ENCODE measurements at regions not wholly inside any gene's neighbourhood (a gene's known extent, or its start where the extent isn't known, plus 50 kb on each side); places are given as distances from the start of the nearest gene placed in this dataset.

GRCh38 chr5:18970000-18970399 is 1018.0 kb downstream of the CDH18 start:
- no peak for DNase-seq (ENCODE audit: low read depth)

DNA sequence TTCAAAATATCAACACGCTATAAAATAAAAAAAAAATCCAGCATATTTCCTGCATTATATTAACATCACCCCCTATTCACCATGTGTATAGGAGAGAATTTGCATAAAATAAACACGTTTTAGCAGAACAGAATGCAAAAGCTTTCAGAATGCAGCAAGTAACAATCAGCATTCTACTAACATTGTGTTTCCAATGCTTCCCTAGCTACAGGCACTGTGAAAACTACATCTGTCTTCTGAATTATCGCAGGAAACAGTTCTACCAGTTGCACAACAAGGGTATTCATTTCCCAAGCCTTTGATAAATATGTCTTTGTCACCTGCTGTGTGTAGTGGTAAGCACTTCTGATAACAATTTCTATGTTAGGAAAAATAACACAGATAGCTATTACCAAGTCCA is 1015.8 kb downstream of the CDH18 start:
- no peak for DNase-seq (ENCODE audit: low read depth)

DNA sequence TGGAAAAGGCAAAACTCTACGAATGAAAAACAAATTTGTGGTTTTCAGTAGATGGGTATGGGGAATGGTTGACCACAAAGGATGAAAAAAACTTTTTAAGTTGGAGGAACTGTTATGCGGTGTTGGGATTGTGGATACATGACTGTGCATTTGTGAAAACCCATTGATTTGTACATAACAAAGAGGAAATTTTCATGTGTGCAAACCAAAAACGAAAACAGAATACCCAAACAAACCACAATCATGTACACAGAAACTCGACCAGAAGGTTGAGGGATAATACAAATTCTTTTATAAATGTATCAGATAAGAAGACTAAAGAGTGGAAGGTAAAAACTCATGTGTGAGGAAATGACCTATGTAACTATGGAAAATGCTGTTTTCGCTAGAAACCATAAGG is 1012.4 kb downstream of the CDH18 start:
- no peak for DNase-seq (ENCODE audit: low read depth)

DNA sequence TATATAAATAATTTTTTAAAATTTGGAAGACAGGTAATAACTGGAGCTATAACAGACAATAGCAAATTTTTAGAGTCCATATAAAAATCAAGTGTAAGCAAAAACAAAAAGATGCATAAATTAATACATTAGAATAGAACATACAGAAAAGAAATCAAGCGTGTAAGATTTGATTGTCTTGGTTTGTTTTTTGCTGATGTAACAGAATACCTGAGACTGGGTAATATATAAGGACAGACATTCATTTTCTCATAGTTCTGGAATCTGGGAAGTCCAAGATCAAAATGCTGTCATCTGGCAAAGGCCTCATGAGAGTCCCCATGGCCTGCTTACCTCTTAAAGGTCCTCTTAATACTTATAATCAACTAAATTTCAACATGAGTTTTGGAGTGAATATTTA is 1010.1 kb downstream of the CDH18 start:
- DNase-seq (ENCODE audit: low read depth) = no peak

DNA sequence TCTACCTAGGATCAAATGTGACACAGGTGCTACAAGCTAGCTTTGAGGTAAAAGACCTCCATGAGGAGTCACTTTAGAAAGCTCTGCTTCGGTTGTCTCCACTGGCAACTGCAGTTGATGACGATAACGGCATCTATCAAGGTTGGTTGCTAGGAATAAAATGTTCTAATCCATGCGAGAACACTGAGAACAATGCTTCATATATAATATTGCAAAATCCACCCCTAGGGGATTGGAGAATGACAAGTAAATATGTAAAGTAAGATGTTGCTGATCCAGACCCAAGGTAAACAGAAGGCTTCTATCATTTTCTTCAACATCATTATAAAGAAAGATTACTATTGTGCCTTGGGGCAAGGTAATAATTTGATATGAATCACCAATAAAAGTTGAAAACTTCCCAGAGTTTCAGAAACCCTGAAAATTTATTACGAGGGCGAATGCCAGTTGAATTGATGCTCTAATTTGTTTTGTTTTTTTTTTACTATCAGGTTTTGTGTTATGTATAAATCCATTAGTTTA is 1003.4 kb downstream of the CDH18 start:
- no peak for DNase-seq (ENCODE audit: low read depth)

GRCh38 chr5:18985171-18985758 is 1002.7 kb downstream of the CDH18 start:
- no peak for DNase-seq (ENCODE audit: low read depth)

GRCh38 chr5:18987101-18987500 is 1000.9 kb downstream of the CDH18 start:
- DNase-seq (ENCODE audit: low read depth) = no peak

DNA sequence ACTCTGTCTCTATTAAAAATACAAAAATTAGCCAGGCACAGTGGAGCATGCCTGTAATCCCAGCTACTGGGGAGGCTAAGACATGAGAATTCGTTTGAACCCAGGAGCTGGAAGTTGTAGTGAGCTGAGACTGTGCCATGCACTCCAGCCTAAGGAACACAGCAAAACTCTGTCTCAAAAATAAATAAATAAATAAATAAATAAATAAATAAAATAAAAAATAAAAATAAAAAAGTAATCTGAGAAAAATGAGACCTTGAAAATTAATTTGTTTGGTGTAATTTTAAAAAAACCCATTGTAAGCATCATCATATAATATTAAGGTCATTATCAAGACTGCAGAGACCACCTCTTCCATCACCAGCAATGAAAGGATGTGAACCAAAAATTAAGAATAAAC is 997.1 kb downstream of the CDH18 start:
- no peak for DNase-seq (ENCODE audit: low read depth)

DNA sequence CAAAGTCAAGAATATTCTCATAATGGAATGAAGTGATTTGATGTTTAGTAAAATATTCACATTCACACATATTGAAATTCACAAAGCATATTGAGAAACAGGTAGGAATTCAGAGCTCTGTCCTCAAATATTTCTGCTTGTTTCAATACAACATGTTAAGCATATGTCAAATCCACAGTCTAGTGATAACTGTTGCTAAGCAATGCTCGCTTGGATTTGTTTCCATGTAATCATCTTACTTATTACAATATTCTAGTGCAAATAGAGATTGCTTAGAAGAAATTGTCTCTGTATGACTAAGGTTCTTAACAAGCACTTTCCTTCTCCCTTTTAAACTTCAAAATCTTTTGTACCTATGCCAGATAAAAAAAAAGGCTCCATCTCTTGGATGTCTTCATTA is 995.7 kb downstream of the CDH18 start:
- DNase-seq (ENCODE audit: low read depth) = no peak

GRCh38 chr5:18999478-18999877 is 988.5 kb downstream of the CDH18 start:
- no peak for DNase-seq (ENCODE audit: low read depth)

DNA sequence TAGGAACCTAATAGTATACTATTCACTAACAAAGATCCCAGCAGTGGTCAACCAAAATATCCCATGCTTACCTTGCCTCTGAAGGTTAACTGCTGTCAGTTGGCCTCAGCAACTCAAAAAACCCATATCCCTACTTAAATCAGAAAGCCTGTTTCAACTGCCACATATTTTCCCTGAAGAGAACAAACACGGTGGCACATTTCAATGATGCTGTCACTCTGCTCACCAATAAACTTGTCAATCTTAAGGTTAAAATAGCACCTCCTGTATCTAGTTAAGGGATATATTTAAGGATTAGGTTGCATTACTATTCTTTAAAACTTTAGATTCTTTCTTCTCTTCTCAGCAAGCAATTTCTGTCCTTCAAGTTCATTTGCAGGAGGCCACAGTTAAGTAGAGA is 986.9 kb downstream of the CDH18 start:
- DNase-seq (ENCODE audit: low read depth) = no peak

- no peak for DNase-seq (ENCODE audit: low read depth)
These were observed 986.5 kb downstream of the CDH18 start for GRCh38 chr5:19001539-19001938.

DNA sequence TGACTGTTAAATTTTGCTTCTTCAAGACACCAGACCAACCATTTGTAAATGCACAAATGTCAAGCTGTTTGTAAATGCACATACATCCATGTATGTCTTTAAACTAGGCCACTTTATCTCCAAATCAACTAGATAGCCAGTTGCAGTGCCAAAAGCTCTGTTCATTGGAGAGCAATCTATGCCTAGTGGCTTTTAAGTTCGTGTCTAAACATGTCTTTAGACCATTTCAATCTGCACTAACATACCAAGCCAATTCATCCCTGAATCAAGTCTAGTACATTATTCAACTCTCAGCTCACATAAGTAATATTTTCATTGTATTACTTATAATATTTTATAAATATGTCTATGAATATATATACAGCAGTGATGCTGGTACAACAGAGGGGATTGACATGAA is 985.9 kb downstream of the CDH18 start:
- no peak for DNase-seq (ENCODE audit: low read depth)

GRCh38 chr5:19018822-19019221 is 969.2 kb downstream of the CDH18 start:
- no peak for DNase-seq (ENCODE audit: low read depth)

DNA sequence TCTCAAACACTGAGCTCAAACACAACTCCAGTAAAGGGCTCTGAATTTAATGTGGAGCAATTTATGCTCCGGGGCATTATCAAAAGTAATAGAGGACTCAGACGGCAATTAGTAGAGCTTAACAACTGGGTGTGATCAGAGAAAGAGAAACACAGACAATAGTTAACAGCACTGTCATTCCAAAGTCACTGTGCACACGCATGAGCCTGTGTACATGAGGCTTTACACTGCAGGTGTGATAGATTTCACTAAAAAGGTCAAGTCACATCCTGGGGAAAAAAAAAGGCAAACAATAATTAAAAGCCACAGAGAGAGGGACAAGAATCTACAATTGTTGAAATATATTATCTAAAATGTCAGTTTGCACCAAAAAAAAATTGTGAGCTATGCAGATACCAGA is 956.5 kb downstream of the CDH18 start:
- no peak for DNase-seq (ENCODE audit: low read depth)

- no peak for DNase-seq (ENCODE audit: low read depth)
These were observed 952.2 kb downstream of the CDH18 start for GRCh38 chr5:19035816-19036215.

DNA sequence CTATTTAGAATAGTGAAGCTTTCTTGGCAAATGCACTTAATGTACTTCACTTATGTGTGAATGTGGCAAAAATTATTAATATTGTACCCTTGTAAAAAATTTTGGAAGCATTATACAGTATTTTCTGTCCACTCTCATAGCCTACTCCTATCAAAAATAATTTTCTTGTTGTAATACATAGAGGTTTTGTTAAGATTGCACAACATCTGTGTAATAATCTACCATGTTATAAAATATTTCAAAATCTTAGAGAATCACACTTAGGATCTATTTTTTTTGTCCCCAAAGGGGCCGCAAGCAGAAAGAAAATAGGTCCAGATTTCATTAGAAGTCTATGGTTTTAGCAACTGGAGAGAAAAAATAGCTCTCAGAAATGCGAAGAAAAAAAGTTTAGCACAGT is 945.9 kb downstream of the CDH18 start:
- DNase-seq (ENCODE audit: low read depth) = no peak

DNA sequence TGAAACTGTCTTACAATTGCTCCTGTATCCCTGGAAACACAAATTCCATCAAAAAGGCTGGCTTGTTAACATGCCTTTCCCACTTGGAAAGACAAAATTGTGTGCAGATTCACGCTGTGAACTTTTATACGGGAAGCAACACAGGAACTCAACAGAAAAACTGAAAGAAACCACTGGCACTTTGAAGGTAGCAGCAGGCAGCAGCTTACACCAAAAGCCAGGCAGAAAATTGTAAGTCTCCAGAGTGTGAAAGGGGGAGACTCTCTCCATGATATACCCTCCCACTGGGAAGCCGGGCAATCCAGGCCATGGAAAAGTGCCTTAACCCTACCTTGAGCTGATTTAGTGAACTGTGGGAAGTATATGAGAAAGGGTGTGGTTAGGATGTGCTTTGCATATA is 943.7 kb downstream of the CDH18 start:
- no peak for DNase-seq (ENCODE audit: low read depth)

DNA sequence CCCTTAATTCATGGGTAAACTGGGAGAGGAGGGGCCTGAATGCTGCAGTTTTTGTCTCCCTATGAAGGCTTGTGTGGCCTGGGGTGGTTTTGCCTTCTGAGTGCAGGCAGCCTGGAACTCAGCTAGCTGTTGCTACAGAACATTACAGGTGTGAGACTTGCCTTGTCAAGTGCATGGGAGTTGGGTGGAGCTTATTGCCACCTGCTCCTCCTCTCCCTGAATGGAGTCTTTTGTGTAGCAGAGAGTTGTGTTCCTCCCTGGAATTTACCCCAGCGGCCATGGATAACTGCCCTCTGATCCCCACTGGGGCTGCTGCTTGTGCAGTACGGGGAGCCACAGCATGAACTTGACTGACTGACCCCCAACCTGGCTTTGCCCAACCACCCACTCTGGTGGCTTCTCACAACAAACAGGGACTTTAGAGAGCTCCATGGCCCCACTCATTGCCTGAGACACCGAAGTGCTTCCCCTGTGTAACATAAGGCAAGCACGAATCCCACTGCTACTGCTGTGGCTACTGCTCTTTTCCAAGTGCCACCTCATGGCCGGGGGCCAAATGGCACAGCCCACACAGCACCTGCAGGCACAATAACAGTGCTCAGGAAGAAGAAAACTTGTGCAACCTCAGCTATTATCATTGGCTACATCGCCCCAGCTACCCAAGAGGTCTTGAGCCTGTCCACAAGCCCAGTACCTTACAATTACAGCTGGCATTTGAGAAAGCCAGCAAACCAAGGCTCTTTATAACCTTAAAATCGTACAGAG is 942.9 kb downstream of the CDH18 start:
- DNase-seq (ENCODE audit: low read depth) = no peak

DNA sequence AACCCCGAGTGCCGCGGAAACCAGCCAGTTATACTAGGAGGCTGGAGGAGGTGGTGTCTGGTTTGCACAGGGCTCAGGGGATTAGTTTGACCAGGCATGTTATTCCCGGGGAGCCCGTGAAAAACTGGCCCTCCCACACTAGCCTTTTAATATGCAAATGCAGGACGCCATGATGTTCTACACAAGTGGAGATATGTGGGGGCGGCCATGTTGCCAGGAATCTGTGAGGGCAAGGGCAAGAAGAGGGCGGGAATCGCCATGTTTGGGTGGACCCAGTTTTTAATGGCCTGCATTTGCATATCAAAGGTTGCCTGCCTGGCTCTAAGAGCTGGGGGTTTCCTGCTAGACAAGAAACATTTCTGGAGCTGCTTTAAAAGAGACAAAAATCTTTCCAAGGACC is 940.7 kb downstream of the CDH18 start:
- DNase-seq (ENCODE audit: low read depth) = no peak

DNA sequence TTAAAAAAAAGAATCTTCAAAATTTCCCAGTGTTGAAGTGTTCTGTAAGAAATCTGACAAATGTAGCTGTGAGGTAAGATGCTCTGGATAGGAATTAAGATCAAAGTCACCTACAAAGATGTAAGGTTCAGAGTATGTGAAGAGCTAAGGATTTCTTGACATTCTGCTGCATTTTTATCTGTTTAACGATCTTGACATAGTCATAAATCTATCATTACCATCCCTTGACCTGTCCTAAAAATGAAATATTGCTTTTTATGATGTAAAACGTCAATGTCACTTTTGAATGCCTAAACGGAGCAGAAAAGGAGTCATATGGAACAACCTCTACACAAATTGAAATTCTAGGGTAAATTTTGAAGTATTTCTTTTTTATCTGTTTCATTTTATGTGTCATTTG is 939.3 kb downstream of the CDH18 start:
- DNase-seq (ENCODE audit: low read depth) = no peak

GRCh38 chr5:19058216-19058615 is 929.8 kb downstream of the CDH18 start:
- DNase-seq (ENCODE audit: low read depth) = no peak

DNA sequence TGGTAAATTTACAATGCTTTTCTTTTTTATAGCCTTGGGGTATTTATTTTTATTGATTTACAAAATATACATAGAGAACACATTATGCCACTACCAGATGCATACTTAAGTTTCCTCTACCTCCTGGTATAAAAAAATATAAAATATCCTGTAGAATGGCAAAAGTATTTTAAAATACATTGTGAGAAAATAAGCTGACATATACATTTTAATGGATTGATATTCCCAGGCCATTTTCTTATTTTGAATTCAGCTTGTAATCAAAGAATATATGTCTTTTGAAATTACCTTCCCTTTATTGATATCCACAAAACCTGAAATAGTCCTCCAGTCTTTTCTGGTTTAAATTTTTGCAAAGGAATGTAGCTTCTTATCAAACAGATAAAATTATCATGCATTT is 923.9 kb downstream of the CDH18 start:
- no peak for DNase-seq (ENCODE audit: low read depth)

- DNase-seq (ENCODE audit: low read depth) = no peak
These were observed 920.3 kb downstream of the CDH18 start for GRCh38 chr5:19067741-19068140.

All from stimulated activated CD8-positive, alpha-beta memory T cell treated with anti-CD3 and anti-CD28 coated beads, Interleukin-4, amount 100 ng/mL, for 24 hours (primary cell).